Keratinocyte (primary cell): ENCODE measurements at regions not wholly inside any gene's neighbourhood (a gene's known extent, or its start where the extent isn't known, plus 50 kb on each side); places are given as distances from the start of the nearest gene placed in this dataset.

Experiments
- EZH2 ChIP-seq: IDR thresholded peaks from one replicate; pipeline ENCODE4 v1.6.1; 2012; ENCODE audit warnings: inconsistent platforms, mild to moderate bottlenecking, low read length, moderate library complexity
- TF ChIP-seq, protein P1 (sequence below), 3 experiments: IDR thresholded peaks in 1 of 3; conservative IDR thresholded peaks in 1 of 3; optimal IDR thresholded peaks in 1 of 3; 2 replicates in 2 of 3; 3 replicates in 1 of 3; pipeline versions ENCODE3 to v1.5.1; 2011; ENCODE audit warnings: low read length in 3 of 3, mild to moderate bottlenecking in 3 of 3, moderate library complexity in 2 of 3, control low read depth in 1 of 3, inconsistent platforms in 1 of 3; ENCODE audit not compliant: insufficient read depth in 2 of 3; ENCODE audit errors: extremely low read depth in 1 of 3

DNA sequence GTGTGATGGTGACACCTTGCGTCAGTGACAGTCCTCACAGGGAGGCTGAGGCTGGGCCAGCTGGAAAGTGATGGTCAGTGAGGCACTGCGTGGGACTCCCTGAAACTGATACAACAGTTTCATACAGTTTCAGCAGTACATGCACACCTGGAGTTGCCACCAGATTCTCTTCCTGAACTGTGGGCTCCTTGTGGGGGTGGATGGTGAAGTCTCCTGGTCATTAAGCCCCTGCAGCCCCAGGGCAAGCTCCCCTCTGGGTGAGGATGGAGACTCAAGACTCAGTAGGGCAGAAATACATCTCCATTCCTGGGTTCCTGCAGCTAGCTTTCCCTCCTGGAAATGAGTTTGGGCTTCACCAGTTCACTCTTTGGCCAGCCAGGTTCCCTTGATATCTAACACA is 392.7 kb downstream of the UQCRFS1 start:
- TF ChIP-seq EZH2, result no peak
- TF ChIP-seq, protein P1, sequence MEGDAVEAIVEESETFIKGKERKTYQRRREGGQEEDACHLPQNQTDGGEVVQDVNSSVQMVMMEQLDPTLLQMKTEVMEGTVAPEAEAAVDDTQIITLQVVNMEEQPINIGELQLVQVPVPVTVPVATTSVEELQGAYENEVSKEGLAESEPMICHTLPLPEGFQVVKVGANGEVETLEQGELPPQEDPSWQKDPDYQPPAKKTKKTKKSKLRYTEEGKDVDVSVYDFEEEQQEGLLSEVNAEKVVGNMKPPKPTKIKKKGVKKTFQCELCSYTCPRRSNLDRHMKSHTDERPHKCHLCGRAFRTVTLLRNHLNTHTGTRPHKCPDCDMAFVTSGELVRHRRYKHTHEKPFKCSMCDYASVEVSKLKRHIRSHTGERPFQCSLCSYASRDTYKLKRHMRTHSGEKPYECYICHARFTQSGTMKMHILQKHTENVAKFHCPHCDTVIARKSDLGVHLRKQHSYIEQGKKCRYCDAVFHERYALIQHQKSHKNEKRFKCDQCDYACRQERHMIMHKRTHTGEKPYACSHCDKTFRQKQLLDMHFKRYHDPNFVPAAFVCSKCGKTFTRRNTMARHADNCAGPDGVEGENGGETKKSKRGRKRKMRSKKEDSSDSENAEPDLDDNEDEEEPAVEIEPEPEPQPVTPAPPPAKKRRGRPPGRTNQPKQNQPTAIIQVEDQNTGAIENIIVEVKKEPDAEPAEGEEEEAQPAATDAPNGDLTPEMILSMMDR (optimal IDR thresholded peaks at IDR 0.05 in 1 of 3, IDR thresholded peaks at IDR 0.05 in 1 of 3, conservative IDR thresholded peaks at IDR 0.05 in 1 of 3; ENCODE audit: extremely low read depth in 1 of 3, insufficient read depth in 2 of 3, low read length in 3 of 3), result no peak
